ENCODE measurements at regions not wholly inside any gene's neighbourhood (a gene's known extent, or its start where the extent isn't known, plus 50 kb on each side); places are given as distances from the start of the nearest gene placed in this dataset.

DNA sequence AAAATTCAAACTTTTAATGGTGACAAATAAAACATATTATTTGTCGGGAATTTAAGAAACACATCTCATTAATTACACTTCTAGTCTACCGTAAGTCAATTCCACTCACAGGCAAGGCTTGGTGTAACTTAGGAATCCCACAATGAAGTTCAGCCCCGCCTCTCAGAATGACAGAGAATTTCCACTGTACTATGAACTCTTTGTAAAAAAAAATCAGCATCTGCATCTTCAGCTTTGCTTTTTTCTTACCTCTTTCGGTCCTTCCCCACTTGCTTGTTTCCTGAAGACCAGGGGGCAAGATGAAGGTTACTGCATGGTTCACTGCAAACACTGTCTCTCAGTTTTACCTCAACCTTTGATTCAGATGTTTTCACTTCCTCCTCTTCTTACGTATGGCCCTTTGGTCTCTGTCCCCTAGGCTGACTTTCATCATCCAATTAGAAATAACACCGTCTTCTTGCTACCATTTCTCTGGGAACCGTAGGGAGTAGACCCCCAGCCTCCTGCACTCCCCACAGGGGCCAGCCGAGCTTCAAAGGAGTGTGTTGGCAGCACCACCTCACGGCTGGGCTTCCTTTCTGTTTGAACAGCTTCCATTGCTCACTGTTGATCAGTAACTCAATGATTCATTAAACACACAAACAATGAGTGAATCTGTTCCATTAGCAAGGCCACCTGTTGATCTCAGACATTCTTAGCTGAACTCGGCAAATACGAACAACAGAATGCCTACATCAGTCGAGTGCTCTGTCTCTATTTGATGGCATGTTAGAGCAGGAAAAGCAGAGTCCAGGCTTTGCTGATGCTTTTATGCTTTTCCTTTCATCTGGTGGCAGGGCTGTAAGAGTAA, 343.0 kb downstream of the BMP4 start:
- TF ChIP-seq, protein P1, sequence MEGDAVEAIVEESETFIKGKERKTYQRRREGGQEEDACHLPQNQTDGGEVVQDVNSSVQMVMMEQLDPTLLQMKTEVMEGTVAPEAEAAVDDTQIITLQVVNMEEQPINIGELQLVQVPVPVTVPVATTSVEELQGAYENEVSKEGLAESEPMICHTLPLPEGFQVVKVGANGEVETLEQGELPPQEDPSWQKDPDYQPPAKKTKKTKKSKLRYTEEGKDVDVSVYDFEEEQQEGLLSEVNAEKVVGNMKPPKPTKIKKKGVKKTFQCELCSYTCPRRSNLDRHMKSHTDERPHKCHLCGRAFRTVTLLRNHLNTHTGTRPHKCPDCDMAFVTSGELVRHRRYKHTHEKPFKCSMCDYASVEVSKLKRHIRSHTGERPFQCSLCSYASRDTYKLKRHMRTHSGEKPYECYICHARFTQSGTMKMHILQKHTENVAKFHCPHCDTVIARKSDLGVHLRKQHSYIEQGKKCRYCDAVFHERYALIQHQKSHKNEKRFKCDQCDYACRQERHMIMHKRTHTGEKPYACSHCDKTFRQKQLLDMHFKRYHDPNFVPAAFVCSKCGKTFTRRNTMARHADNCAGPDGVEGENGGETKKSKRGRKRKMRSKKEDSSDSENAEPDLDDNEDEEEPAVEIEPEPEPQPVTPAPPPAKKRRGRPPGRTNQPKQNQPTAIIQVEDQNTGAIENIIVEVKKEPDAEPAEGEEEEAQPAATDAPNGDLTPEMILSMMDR (conservative IDR thresholded peaks at IDR 0.05 in 1 of 2, IDR thresholded peaks at IDR 0.05 in 1 of 2; ENCODE audit: extremely low read depth in 1 of 2, insufficient read depth in 1 of 2, low read depth in 1 of 2, low read length in 2 of 2) = no peak
- no peak for TF ChIP-seq EZH2 (IDR thresholded peaks at IDR 0.05; ENCODE audit: borderline replicate concordance, low read length)
